Epithelial cell of esophagus (primary cell): ENCODE measurements at regions not wholly inside any gene's neighbourhood (a gene's known extent, or its start where the extent isn't known, plus 50 kb on each side); places are given as distances from the start of the nearest gene placed in this dataset.

Experiments
- DNase-seq: peaks from one replicate; pipeline ENCODE4 v3.0.0; 2010; ENCODE audit warnings: low read depth
- H3K4me3 ChIP-seq: 2 replicates; pipeline ENCODE4 v1.5.1; 2011; ENCODE audit warnings: mild to moderate bottlenecking, low read length, control low read depth
- TF ChIP-seq, protein P1 (sequence below): IDR thresholded peaks from 2 replicates; pipeline ENCODE4 v1.5.1; 2011; ENCODE audit warnings: low read depth, mild to moderate bottlenecking, low read length, control low read depth, inconsistent platforms; ENCODE audit not compliant: insufficient read depth; ENCODE audit errors: missing control alignments

DNA sequence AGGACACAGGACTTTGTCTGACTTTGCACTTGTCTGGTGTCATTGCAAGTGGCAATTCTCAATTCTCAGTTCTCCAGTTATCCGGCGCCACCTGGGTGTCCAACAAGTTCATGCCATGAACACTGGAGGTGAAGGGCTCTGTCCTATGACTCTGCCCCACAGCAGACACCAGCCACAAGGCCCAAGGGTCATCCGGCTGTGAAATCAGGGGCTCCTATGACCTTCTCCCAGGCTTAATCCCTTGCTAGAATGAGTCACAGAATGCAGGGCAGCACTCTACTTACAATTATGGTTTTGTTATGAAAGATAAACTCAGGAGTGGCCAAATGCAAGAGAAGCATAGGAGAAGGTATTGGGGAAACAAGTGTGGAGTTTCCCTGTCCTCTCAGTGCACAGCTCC lies 392.0 kb downstream of the GADD45G start:
- H3K4me3 ChIP-seq, result no peak overlapping the region
- TF ChIP-seq, protein P1, sequence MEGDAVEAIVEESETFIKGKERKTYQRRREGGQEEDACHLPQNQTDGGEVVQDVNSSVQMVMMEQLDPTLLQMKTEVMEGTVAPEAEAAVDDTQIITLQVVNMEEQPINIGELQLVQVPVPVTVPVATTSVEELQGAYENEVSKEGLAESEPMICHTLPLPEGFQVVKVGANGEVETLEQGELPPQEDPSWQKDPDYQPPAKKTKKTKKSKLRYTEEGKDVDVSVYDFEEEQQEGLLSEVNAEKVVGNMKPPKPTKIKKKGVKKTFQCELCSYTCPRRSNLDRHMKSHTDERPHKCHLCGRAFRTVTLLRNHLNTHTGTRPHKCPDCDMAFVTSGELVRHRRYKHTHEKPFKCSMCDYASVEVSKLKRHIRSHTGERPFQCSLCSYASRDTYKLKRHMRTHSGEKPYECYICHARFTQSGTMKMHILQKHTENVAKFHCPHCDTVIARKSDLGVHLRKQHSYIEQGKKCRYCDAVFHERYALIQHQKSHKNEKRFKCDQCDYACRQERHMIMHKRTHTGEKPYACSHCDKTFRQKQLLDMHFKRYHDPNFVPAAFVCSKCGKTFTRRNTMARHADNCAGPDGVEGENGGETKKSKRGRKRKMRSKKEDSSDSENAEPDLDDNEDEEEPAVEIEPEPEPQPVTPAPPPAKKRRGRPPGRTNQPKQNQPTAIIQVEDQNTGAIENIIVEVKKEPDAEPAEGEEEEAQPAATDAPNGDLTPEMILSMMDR, result no peak
- DNase-seq, result peak; percentile 20

DNA sequence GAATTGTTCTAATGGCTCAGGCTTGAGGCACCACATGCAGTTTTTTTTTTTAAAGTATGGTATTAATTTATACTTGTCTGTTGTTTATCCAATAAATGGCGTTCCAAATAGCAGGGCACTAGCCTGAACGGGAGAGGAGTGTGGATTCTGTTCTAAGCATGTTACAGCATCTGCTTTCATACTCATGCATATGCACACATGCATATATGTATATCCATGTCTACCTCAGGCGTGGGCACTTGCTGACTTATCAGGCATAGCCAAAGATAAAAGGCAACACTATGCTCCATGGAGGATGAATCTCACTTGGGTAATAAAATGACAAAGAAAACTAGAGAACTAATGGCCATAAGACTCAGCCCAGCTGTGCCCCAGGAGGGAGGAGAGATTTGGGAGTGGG lies 393.8 kb downstream of the GADD45G start:
- DNase-seq, result no peak
- H3K4me3 ChIP-seq, result no peak overlapping the region
- TF ChIP-seq, protein P1, result no peak

DNA sequence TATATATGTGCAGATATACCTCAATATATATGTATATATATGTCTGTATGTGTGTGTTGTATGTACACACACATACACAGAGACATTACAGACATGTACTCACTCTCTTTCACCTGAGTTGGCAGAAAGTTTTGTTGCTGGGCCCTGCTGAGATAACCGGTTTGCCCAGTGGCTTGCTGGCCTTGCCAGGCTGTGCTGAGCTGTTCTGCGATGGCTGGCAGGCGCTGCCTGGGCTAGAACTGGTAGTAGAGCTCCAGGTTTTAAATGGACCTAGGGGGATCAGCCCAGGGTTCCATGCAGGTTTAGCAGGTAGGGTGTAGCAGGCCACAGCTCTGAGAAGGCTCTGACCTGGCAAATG lies 394.3 kb downstream of the GADD45G start:
- TF ChIP-seq, protein P1, result no peak

DNA sequence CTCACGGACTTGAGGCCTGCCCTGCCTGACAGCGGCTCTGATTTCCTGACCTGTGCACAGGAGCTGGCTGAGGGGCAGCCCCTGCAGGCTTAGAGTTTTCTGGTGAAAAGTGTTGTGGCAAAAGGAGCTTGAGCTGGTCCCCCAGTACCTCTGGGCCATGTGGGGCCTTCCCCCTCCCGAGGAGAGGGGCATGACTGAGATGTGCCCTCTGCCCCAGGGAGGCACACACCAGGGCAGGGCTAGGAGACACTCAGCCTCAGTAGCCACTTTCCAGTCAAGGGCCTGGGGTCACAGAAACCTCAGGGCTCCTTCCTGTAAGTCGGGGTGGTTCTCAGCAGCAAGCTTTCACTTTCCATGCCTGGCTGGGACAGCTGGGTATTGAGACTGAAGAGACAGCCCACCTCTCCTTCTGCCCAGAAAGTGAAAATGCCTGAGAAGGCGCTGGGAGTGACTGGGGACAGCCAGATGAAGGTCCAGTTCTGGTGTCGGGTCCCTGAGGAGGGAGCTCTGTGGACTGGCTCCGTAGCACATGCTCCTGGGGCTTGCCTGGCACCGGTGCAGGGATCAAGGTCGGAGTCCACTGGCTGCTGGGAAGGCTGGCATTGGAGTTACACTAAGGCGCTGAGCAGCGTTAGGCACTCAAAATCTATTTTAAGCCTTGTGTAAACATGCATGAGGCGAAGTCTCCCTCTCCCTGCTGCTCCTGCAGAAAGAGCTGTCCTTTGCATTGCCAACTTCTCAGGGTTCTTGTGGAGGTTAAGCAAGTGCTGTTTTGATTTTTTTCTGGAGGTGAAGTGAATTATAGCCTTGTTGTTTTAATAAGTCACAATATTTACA lies 394.9 kb downstream of the GADD45G start:
- no peak overlapping the region for H3K4me3 ChIP-seq
- TF ChIP-seq, protein P1, result no peak
- peak; percentile 53 for DNase-seq

More for the DNA sequence above, 394.3 kb downstream of the GADD45G start:
- peak; percentile 92 for DNase-seq
- no peak overlapping the region for H3K4me3 ChIP-seq

DNA sequence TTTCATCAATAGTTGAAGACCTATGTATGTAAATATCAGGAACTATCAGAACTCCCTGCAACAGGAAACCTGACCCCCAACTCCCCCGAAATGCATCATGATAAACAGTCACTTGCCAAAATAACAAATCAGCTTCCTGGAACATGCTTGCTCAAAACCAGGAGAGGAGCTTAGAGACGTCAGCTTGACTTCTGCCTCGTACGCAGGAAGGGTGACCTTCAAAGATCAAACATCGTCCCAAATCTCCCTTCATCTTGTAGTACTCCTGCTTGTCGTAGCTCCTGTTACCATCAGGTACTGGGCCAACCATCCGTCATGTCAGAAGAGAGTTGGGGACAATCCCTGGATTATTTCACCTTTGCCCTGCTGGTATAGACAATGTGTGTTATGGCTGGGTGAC lies 396.1 kb downstream of the GADD45G start:
- no peak for DNase-seq
- TF ChIP-seq, protein P1, result no peak
- no peak overlapping the region for H3K4me3 ChIP-seq

DNA sequence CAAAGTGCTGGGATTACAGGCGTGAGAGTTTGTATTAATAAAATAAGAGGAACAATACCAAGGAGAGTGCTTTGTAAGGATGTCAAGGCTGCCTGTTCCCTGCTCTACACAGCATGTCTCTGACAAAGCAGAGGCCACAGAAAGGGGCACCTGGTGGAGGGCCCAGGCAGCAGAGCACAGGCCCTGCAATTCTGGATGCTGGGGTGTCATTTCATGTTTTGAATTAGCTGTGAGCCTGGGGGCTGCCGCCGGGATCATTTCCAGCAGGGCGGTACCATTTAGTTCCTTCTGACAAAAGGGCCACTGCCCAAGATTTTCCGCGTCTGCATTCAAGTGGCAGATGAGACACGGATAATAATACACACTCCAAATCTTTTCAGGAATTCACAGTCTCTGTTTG lies 396.9 kb downstream of the GADD45G start:
- no peak for DNase-seq
- no peak overlapping the region for H3K4me3 ChIP-seq
- TF ChIP-seq, protein P1, result no peak

DNA sequence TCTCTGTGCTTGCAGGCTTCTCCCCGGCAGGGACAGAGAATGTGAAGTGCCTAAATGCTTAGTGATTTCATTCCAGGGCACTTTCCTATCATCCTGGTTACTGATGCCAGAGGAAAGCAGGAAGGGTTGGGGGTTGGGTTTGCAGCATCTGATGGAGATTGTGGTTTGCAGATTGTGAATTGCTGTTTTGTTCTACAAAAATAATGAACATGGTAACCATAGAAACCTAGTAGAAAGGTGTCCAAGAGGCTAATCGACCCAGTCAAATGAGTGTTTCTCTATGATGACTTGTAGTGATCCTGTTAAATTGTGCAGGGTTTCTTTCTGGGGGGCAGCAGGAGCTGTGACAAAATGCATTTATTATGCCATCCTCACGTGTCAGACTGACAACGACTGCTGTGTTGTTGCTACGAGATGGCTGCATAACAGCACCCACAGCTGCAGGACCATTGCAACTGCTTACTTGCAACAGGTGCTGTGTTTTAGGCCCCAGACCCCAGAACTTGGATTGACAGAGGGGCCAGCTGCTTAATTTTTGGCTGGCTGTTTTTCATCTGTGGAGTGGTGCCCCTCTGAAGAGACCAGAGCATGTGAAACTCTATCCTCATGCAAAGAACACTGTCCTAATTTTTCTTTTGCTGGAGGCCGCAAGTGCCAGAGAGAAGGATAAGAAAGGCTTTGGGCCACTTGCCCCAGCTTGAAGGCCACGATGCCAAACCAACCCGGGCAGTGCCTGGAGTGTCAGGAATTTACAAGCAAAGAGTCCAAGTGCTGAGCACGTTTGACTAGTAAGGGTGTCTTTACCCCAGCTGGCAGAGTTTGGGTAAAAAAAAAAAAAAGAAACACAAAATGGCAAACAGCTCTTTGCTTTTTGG lies 397.8 kb downstream of the GADD45G start:
- TF ChIP-seq, protein P1, result no peak
- no peak overlapping the region for H3K4me3 ChIP-seq
- DNase-seq, result no peak
